ENCODE measurements at regions not wholly inside any gene's neighbourhood (a gene's known extent, or its start where the extent isn't known, plus 50 kb on each side); places are given as distances from the start of the nearest gene placed in this dataset.

DNA sequence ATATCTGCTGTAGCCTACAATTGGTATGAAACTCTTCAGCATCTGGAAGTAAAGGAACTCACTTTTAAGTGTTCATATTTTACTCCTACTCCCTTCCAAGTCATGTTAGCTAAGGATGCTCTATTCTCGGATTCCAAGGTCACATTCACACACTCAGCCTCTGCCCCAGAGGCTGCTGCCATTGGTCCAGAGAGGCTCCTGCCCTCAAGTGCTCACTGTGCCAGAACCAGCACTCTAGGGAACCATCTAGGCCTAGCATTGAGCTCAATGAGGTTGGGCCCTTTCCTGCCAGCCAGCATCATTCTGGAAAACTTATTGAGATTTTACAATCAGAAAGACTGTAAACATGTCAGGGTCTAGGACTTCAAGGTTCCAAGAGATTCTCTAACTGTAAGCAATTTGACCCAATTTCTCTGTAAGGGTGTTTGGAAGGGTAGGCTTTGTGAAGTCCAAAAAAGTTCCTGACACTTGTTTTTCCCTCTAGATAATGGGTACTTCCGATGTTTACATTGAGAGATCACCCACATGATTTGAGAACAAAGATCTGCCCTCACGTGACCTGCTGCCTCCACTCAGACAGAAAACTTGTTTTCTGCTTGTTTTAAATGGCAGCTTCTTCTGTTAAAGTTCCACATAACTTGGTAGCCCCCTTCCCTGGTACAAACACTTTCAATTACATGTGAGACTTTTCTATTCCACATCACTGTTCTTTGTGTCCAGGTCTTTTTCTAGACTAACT lies 94.9 kb downstream of the MAB21L3 start:
- ChIA-PET CTCF (ENCODE audit: low intra/inter-chr PET ratio, low total read pairs) (no interaction called here), POLR2A (no interaction called here)
- in situ Hi-C loops (cut with HindIII; ENCODE audit: extremely low pct_ligation_motif_present, low pct_unique_long_range_greater_than_20kb), result loop anchor here (10.0 kb wide), 1 partner anchor 61 kb away; no protein-coding TSS in a partner anchor
- H3K9ac ChIP-seq (ENCODE audit: insufficient read depth, low read depth, low read length), result no peak overlapping the region
- peaks cover 1 to 23% of the 10 kb centered on the region in 2 experiments; a peak in 2 of 5 replicates for H3K27me3 ChIP-seq (ENCODE audit: control insufficient read depth in 1 of 2, insufficient read depth in 2 of 2, low read length in 2 of 2)
- H3K79me2 ChIP-seq (ENCODE audit: insufficient read depth, low read length), result no peaks in the 10 kb centered on the region
- no peak overlapping the region for H3K4me2 ChIP-seq (ENCODE audit: low read depth, low read length)
- H3K4me3 ChIP-seq (replicated peaks in 1 of 3; ENCODE audit: insufficient read depth in 1 of 3, low read depth in 2 of 3, low read length in 3 of 3), result no peak overlapping the region
- no peak overlapping the region for H2AFZ ChIP-seq (ENCODE audit: low read length)
- ATAC-seq, result no peak
- 7% methylated on average over 3 of the region's 3 CpGs for WGBS (ENCODE audit: low lambda C conversion rate)
- H3K9me3 ChIP-seq (ENCODE audit: low read length), result no peaks in the 10 kb centered on the region
- intact Hi-C loops (cut with micrococcal nuclease; ENCODE audit: unreplicated experiment), result no loop called here
- no peak for FAIRE-seq
- H3K27ac ChIP-seq (ENCODE audit: extremely low read length, insufficient read depth, low read length), result no peak overlapping the region
- TF ChIP-seq SOX5 (CRISPR knock-in tag; IDR thresholded peaks at IDR 0.05; ENCODE audit: borderline replicate concordance) (peak; percentile 36; the same call in 1 of the 2 replicates), FOXA1 (IDR thresholded peaks at IDR 0.05) (no peak), FOXA1 (CRISPR knock-in tag; IDR thresholded peaks at IDR 0.05) (peak; percentile 44), SOX13 (IDR thresholded peaks at IDR 0.05) (no peak), SOX13 (CRISPR knock-in tag; conservative IDR thresholded peaks at IDR 0.05 in 1 of 2, IDR thresholded peaks at IDR 0.05 in 1 of 2) (peak in 1 of 2 experiments; percentile 52; a peak in 1 of 4 replicates), ZNF629 (CRISPR knock-in tag; conservative IDR thresholded peaks at IDR 0.05) (peak; percentile 71), SOX6 (IDR thresholded peaks at IDR 0.05) (no peak), SOX6 (CRISPR knock-in tag; IDR thresholded peaks at IDR 0.05) (0 out of 2 replicates have a peak, but pooled peaks have one; percentile 28), BHLHE40 (IDR thresholded peaks at IDR 0.05; ENCODE audit: low read length) (peak; percentile 45; the same call in 1 of the 2 replicates), U2AF2 (IDR thresholded peaks at IDR 0.05; ENCODE audit: low read depth, low read length) (no peak)
- TF ChIP-seq, protein P1, sequence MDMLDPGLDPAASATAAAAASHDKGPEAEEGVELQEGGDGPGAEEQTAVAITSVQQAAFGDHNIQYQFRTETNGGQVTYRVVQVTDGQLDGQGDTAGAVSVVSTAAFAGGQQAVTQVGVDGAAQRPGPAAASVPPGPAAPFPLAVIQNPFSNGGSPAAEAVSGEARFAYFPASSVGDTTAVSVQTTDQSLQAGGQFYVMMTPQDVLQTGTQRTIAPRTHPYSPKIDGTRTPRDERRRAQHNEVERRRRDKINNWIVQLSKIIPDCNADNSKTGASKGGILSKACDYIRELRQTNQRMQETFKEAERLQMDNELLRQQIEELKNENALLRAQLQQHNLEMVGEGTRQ (IDR thresholded peaks at IDR 0.05; ENCODE audit: low read depth, low read length), result peak; percentile 63; the same call in 1 of the 2 replicates
- TF ChIP-seq, protein P1 (CRISPR knock-in tag; IDR thresholded peaks at IDR 0.05; ENCODE audit: borderline replicate concordance), result peak; percentile 81; the same call in 1 of the 2 replicates
- TF ChIP-seq, protein P2, sequence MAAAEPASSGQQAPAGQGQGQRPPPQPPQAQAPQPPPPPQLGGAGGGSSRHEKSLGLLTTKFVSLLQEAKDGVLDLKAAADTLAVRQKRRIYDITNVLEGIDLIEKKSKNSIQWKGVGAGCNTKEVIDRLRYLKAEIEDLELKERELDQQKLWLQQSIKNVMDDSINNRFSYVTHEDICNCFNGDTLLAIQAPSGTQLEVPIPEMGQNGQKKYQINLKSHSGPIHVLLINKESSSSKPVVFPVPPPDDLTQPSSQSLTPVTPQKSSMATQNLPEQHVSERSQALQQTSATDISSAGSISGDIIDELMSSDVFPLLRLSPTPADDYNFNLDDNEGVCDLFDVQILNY (CRISPR knock-in tag; conservative IDR thresholded peaks at IDR 0.05), result no peak
- no peaks in the 10 kb centered on the region for H3K36me3 ChIP-seq (replicated peaks in 1 of 2; ENCODE audit: control insufficient read depth in 1 of 2, insufficient read depth in 2 of 2, low read length in 2 of 2)
- BruUV-seq (replicated peaks), result no TSS peak
- H4K20me1 ChIP-seq (ENCODE audit: insufficient read depth, low read length), result no peaks in the 10 kb centered on the region
- DNase-seq (ENCODE audit: low spot score), result no peak
- H3K4me1 ChIP-seq (ENCODE audit: insufficient read depth, low read length), result peaks cover 8% of the 10 kb centered on the region
